Stromal cell of bone marrow (primary cell): ENCODE measurements at regions not wholly inside any gene's neighbourhood (a gene's known extent, or its start where the extent isn't known, plus 50 kb on each side); places are given as distances from the start of the nearest gene placed in this dataset.
"Not testable (repeated sequence)": the region's sequence is repeated elsewhere in the genome, so short reads cannot be mapped to it uniquely, and the experiment has no call there.

ENCODE experiments used
- DNase-seq: peaks from one replicate; pipeline ENCODE4 v3.0.0-alpha.2; 2012; ENCODE audit warnings: low read depth

- DNase-seq: no peak
These were observed 366.3 kb downstream of the MRPL39 start for GRCh38 chr21:25240974-25241373.

GRCh38 chr21:25234857-25235801, 372.2 kb downstream of the MRPL39 start:
- no peak for DNase-seq

- no peak for DNase-seq
These were observed 386.3 kb downstream of the MRPL39 start for GRCh38 chr21:25220954-25221353.

- DNase-seq: no peak
These were observed 387.1 kb downstream of the MRPL39 start for GRCh38 chr21:25220169-25220568.

- no peak for DNase-seq
These were observed 391.4 kb downstream of the MRPL39 start for GRCh38 chr21:25215698-25216384.

DNA sequence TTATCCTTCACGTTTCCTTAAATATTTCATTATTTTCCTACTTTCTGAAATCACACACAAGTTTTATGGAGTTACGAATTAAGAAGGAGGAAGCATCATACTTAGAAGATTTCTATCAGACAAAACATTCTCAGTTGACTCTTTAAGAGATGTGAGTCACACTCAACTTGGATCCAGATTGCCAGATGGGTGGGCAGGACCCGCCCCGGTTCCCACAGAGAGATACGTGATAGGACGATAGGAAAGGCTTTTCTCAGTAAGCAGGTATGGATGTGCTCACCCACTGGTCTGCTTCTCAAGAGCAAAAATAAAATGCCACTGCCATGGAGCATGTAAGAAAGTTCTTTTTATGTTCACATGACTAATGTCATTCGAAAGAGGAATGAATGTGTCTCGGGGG, 392.6 kb downstream of the MRPL39 start:
- no peak for DNase-seq

DNA sequence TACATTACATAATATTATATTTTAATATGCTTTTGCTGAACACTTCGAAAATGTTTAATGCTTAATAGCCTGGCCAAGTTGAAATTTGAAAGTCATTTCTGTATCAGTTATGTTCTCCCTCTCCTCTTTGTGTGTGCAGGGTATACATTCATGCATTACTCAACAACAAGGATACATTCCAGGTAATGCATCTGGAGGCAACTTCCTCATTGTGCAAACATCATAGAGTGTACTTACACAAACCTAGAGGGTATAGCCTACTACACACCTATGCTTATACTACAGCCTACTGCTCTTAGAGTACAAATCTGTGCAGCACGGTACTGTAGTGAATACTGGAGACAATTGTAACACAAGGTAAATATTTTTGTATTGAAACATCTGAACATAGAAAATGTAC, 407.3 kb downstream of the MRPL39 start:
- no peak for DNase-seq

GRCh38 chr21:25191141-25191540, 416.1 kb downstream of the MRPL39 start:
- DNase-seq: no peak

- DNase-seq: no peak
These were observed 417.8 kb downstream of the MRPL39 start for GRCh38 chr21:25189497-25189896.

- no peak for DNase-seq
These were observed 418.6 kb downstream of the MRPL39 start for GRCh38 chr21:25188677-25189079.

DNA sequence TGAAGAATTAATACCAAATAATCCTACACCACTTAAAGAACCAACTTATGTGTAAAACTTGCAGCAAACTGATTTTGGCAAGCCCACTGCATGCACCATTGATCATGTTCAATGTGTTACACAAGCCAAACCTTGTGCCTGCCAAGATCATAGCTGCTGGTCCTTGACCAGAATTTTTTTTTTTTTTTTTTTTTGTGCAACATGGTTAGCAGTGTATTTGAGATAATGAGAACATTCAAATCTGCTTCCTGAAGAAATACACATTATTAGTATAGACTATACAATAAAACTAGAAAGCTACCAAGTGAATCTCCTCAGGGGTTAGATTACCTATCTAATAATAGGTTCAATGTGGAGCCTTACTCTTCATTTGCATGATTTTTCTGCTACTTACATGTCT, 421.0 kb downstream of the MRPL39 start:
- no peak for DNase-seq

DNA sequence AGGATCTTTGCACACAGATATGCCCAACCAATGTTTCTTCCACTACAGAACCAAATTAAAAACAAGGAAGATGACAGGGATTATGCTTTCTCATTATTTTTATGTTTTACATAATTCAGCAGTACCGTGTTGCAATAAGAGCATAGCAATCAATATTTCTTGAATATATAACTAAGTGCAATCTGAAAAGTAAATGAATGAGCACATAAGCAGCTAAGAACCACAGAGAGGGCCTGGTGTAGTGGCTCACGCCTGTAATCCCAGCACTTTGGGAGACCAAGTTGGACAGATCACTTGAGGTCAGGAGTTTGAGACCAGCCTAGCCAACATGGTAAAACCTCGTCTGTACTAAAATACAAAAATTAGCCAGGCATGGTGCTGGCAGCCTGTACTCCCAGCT, 423.7 kb downstream of the MRPL39 start:
- DNase-seq: no peak

GRCh38 chr21:25181690-25182089, 425.6 kb downstream of the MRPL39 start:
- not testable (repeated sequence) for DNase-seq

- DNase-seq: peak; percentile 6
These were observed 428.2 kb downstream of the MRPL39 start for GRCh38 chr21:25179116-25179515.

DNA sequence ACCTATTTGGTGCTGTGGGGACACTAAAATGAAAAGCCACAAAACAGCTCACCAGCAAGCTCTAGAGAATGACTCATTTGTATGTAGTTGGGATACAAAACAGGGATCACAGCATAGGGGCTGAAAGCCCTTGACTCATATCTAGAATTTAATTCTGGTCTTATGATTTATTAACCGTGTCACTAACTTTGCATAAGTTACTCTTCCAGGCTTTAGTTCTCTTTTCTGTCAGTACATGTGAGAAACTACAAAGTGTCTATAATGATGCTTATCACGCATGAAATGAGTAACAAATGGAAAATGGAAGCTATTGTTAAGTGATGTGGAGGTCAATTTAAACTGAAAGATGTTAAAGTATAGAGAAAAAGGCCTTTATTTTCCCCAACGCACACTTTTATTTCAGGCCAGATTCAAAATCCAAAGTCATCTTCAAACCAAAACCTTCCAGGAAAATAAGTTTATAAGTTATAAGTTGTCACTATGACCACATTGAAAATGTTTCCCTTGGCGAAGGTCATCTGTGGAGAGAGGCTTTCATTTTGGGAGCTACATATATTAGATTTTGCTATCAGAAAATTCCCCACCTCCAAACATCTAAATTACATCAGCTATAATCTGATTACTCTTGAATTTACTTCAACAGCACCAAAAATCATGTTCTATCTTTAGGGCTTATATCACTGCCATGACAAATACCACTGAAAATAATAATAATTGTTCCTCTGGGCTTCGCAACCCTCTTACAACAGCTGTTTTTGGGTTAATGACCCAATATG, 430.5 kb downstream of the MRPL39 start:
- DNase-seq: no peak

DNA sequence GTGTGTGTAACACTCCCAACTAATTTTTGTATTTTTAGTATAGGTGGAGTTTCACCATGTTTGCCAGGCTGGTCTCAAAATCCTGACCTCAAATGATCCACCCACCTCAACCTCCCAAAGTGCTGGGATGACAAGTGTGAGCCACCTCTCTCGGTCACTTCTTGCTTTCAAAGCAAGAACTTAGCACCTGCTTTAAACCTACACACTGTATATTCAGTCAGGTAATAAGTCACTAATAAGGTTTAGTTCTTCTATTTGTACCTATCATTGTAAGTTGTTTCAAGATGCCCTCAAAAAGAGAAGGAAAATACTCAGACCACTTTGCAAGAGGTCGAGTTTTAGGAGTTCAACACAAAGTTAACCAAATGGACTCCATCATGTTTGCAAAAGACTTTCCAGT, 431.3 kb downstream of the MRPL39 start:
- no peak for DNase-seq

DNA sequence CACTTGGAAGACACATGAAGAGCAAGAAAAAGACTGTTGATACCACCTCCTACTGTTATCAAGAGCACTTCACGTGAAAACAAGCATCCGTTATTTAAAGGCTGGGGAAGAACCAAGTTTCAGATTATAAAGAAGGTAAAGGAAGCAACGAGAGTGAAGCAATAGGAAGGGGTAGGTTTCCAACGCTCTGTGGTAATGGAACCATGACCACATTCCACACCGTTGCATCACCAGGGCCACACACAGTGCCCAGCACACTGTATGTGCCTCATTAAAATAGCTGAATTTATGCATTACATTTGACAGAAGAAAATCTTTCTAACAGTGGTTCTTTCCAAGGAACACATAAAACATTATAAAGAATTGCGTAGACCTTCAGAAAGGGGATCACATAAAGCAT, 435.8 kb downstream of the MRPL39 start:
- DNase-seq: no peak

DNA sequence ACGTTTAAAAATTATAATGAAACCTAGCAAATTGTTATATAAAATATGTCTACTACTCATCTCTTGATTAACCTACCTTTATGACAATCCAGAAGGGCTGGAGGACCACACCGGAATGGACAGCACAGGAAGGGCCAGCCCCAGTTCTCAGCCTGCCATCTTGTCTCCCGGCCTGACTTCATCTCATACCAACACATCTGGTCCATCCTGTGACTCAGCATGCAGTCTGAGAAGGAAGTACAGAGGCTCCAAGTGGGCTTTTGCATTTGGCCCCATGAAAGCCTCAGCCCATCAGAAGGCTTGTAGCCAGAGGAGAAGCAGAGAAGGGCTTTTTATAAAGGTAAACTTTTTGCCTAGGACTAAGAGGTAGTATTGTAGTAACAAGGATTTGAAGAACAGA, 436.6 kb downstream of the MRPL39 start:
- DNase-seq: no peak

DNA sequence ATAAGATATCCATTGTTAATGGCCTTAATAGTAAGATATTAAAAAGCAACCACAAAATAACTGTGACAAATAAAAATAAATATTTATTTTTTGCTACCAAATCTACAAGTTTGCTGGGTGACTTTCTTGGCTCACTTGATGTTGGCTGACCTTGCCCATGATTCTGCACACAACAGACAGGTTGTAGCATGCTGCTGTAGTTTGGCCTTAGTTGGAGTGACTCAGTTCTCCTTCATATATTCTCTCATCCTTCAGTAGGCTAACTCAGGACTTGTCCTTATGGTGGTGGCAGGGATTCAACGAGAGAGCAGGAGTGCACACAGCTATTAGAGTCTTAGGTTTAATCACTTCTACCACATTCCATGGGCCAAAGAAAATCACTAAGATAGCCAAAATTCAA, 437.9 kb downstream of the MRPL39 start:
- no peak for DNase-seq

DNA sequence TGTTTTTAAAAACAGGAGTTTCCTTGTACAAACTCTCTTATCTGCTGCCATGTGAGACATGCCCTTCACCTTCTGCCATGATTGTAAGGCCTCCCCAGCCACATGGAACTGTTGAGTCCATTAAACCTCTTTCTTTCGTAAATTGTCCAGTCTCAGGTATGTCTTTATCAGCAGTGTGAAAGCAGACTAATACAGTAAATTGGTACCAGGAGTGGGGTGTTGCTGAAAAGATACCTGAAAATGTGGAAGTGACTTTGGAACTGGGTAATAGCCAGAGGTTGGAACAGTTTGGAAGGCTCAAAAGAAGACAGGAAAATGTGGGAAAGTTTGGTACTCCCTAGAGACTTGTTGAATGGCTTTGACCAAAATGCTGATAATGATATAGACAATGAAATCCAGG, 440.4 kb downstream of the MRPL39 start:
- DNase-seq: not testable (repeated sequence)

GRCh38 chr21:25161571-25161970, 445.7 kb downstream of the MRPL39 start:
- DNase-seq: no peak

DNA sequence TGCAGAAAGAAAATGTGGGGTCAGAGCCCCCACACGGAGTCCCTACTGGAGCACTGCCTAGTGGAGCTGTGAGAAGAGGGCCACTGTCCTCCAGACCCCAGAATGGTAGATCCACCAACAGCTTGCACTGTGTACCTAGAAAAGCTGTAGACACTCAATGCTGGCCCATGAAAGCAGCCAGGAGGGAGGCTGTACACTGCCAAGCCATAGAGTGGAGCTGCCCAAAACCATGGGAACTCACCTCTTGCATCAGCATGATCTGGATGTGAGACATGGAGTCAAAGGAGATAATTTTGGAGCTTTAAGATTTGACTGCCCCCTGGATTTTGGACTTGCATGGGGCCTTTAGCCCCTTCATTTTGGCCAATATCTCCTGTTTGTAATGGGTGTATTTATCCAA, 452.3 kb downstream of the MRPL39 start:
- not testable (repeated sequence) for DNase-seq

- no peak for DNase-seq
These were observed 458.3 kb downstream of the MRPL39 start for GRCh38 chr21:25149022-25149421.
